Subcutaneous abdominal adipose tissue (tissue), 5 donors: ENCODE measurements at regions not wholly inside any gene's neighbourhood (a gene's known extent, or its start where the extent isn't known, plus 50 kb on each side); places are given as distances from the start of the nearest gene placed in this dataset.
"Not testable (repeated sequence)": the region's sequence is repeated elsewhere in the genome, so short reads cannot be mapped to it uniquely, and the experiment has no call there.

Experiments used
- H3K27ac ChIP-seq: one replicate; pipeline ENCODE4 v1.7.0; 2013; ENCODE audit warnings: low read depth, mild to moderate bottlenecking, inconsistent platforms, low read length, moderate library complexity
- H3K27me3 ChIP-seq, 5 donors: one replicate each; pipeline ENCODE4 v1.7.0; 2013; ENCODE audit warnings: low read length in 5 of 5, inconsistent platforms in 1 of 5; ENCODE audit not compliant: control insufficient read depth in 5 of 5, insufficient read depth in 4 of 5
- H3K36me3 ChIP-seq, 5 donors: one replicate each; pipeline ENCODE4 v1.7.0; 2013; ENCODE audit warnings: low read length in 5 of 5; ENCODE audit not compliant: control insufficient read depth in 5 of 5, insufficient read depth in 5 of 5
- H3K4me1 ChIP-seq, 5 donors: one replicate each; pipeline ENCODE4 v1.7.0; 2013; ENCODE audit warnings: low read length in 5 of 5, mild to moderate bottlenecking in 3 of 5, moderate library complexity in 1 of 5; ENCODE audit not compliant: control insufficient read depth in 5 of 5, insufficient read depth in 5 of 5
- H3K4me3 ChIP-seq, 5 donors: one replicate each; pipeline ENCODE4 v1.7.0; 2013; ENCODE audit warnings: low read length in 5 of 5, low read depth in 1 of 5
- H3K9ac ChIP-seq, 5 donors: one replicate each; pipeline ENCODE4 v1.7.0; 2013; ENCODE audit warnings: low read length in 5 of 5, mild to moderate bottlenecking in 4 of 5, moderate library complexity in 3 of 5
- H3K9me3 ChIP-seq, 5 donors: one replicate each; pipeline ENCODE4 v1.7.0; 2013; ENCODE audit warnings: low read length in 5 of 5; ENCODE audit not compliant: control insufficient read depth in 5 of 5
- donor health status: healthy.
- donor health status: healthy.
- donor health status: healthy.
- donor health status: healthy.
- donor health status: healthy.

DNA sequence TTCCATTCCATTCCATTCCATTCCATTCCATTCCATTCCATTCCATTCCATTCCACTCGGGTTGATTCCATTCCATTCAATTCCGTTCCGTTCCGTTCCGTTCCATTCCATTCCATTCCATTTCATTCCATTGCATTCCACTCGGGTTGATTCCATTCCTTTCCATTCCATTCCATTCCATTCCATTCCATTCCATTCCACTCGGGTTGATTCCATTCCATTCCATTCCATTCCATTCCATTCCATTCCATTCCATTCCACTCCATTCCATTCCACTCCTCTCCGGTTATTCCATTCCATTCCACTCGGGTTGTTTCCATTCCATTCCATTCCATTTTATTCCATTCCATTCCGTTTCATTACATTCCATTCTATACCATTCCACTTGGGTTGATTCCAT lies 151.0 kb downstream of the CWH43 start:
- H3K27ac ChIP-seq, H3K4me1 ChIP-seq, H3K27me3 ChIP-seq, H3K4me3 ChIP-seq, H3K9ac ChIP-seq, H3K9me3 ChIP-seq, H3K36me3 ChIP-seq: not testable (repeated sequence)

DNA sequence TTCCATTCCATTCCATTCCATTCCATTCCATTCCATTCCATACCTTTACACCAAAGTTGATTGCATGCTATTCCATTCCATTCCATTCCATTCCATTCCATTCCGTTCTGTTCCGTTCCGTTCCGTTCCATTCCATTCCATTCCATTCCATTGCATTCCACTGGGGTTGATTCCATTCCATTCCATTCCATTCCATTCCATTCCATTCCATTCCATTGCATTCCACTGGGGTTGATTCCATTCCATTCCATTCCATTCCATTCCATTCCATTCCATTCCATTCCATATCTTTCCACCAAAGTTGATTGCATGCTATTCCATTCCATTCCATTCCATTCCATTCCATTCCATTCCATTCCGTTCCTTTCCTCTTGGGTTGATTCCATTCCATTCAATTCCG lies 151.9 kb downstream of the CWH43 start:
- H3K27me3 ChIP-seq, H3K9me3 ChIP-seq, H3K9ac ChIP-seq, H3K36me3 ChIP-seq, H3K4me1 ChIP-seq, H3K27ac ChIP-seq: not testable (repeated sequence)
- H3K4me3 ChIP-seq, result peak overlapping the region in 1 of 5 donors; percentile 36

DNA sequence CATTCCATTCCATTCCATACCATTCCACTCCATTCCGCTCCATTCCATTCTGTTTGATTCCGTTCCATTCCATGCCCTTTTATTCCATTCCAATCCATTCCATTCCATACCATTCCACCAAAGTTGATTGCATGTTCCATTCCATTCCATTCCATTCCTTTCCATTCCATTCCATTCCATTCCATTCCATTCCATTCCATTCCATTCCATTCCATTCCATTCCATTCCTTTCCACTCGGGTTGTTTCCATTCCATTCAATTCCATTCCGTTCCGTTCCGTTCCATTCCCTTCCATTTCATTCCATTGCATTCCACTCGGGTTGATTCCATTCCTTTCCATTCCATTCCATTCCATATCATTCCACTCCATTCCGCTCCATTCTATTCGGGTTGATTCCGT lies 152.7 kb downstream of the CWH43 start:
- H3K27ac ChIP-seq, H3K36me3 ChIP-seq, H3K4me1 ChIP-seq, H3K27me3 ChIP-seq, H3K4me3 ChIP-seq, H3K9ac ChIP-seq: not testable (repeated sequence)
- H3K9me3 ChIP-seq, result peaks cover 0 to 11% (median 4%) of the 10 kb centered on the region in 5 donors

DNA sequence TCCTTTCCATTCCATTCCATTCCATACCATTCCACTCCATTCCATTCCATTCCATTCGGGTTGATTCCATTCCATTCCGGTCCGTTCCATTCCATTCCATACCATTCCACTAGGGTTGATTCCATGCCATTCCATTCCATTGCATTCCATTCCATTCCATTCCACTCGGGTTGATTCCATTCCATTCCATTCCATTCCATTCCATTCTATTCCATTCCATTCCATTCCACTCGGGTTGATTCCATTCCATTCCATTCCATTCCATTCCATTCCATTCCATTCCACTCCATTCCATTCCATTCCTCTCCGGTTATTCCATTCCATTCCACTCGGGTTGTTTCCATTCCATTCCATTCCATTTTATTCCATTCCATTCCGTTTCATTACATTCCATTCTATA lies 153.4 kb downstream of the CWH43 start:
- H3K27me3 ChIP-seq, H3K27ac ChIP-seq, H3K36me3 ChIP-seq, H3K9ac ChIP-seq, H3K4me3 ChIP-seq, H3K4me1 ChIP-seq: not testable (repeated sequence)
- H3K9me3 ChIP-seq, result peaks cover 0 to 14% (median 4%) of the 10 kb centered on the region in 5 donors

GRCh38 chr4:49140351-49140750 lies 154.3 kb downstream of the CWH43 start:
- H3K27me3 ChIP-seq, H3K4me3 ChIP-seq, H3K27ac ChIP-seq, H3K36me3 ChIP-seq, H3K4me1 ChIP-seq, H3K9ac ChIP-seq: not testable (repeated sequence)
- peaks cover 2 to 20% (median 7%) of the 10 kb centered on the region in 5 donors for H3K9me3 ChIP-seq

DNA sequence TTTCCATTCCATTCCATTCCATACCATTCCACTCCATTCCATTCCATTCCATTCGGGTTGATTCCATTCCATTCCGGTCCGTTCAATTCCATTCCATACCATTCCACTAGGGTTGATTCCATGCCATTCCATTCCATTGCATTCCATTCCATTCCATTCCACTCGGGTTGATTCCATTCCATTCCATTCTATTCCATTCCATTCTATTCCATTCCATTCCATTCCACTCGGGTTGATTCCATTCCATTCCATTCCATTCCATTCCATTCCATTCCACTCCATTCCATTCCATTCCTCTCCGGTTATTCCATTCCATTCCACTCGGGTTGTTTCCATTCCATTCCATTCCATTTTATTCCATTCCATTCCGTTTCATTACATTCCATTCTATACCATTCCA lies 155.9 kb downstream of the CWH43 start:
- H3K9me3 ChIP-seq, result peaks cover 7 to 36% (median 21%) of the 10 kb centered on the region in 5 donors
- H3K27me3 ChIP-seq, H3K27ac ChIP-seq, H3K9ac ChIP-seq, H3K4me1 ChIP-seq, H3K36me3 ChIP-seq, H3K4me3 ChIP-seq: not testable (repeated sequence)

DNA sequence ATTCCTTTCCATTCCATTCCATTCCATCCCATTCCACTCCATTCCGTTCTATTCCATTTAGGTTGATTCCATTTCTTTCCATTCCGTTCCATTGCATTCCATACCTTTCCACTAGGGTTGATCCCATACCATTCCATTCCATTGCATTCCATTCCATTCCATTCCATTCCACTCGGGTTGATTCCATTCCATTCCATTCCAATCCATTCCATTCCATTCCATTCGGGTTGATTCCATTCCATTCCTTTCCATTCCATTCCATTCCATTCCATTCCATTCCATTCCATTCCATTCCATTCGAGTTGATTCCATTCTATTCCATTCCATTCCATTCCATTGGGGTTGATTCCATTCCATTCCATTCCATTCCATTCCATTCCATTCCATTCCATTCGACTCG lies 161.1 kb downstream of the CWH43 start:
- H3K9ac ChIP-seq, H3K27me3 ChIP-seq, H3K4me1 ChIP-seq, H3K36me3 ChIP-seq, H3K27ac ChIP-seq, H3K4me3 ChIP-seq: not testable (repeated sequence)
- H3K9me3 ChIP-seq, result peaks cover 10 to 84% (median 57%) of the 10 kb centered on the region in 5 donors

- H3K27me3 ChIP-seq, H3K36me3 ChIP-seq, H3K9ac ChIP-seq, H3K27ac ChIP-seq, H3K4me1 ChIP-seq: not testable (repeated sequence)
- peak overlapping the region in 2 of 5 donors; percentile 4 to 34 for H3K4me3 ChIP-seq
- H3K9me3 ChIP-seq, result peaks cover 10 to 89% (median 61%) of the 10 kb centered on the region in 5 donors
These were observed 161.5 kb downstream of the CWH43 start for GRCh38 chr4:49147596-49147995.

DNA sequence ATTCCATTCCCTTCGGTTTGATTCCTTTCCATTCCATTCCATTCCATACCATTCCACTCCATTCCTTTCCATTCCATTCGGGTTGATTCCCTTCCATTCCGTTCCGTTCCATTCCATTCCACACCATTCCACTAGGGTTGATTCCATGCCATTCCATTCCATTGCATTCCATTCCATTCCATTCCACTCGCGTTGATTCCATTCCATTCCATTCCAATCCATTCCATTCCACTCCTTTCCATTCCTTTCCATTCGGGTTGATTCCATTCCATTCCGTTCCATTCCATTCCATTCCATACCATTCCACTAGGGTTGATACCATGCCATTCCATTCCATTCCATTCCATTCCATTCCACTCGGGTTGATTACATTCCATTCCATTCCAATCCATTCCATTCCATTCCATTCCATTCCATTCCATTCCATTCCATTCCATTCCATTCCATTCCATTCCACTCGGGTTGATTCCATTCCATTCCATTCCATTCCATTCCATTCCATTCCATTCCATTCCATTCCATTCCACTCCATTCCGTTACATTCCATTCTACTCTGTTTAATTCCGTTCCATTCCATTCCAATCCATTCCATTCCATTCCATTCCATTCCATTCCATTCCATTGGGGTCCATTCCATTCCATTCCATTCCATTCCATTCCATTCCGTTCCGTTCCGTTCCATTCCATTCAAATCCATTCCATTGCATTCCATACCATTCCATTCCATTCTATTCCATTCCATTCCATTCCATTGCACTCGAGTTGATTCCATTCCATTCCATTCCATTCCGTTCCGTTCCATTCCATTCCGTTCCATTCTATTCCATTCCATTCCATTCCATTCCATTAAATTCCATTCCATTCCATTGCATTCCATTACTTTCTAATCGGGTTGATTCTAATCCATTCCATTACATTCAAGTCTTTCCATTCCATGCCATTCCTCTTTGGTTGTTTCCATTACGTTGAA lies 163.2 kb downstream of the CWH43 start:
- H3K4me1 ChIP-seq, H3K27me3 ChIP-seq, H3K36me3 ChIP-seq, H3K27ac ChIP-seq, H3K9ac ChIP-seq: not testable (repeated sequence)
- H3K4me3 ChIP-seq, result peak overlapping the region in 4 of 5 donors; percentile 2 to 38 (median 14)
- peaks cover 10 to 97% (median 78%) of the 10 kb centered on the region in 5 donors for H3K9me3 ChIP-seq

DNA sequence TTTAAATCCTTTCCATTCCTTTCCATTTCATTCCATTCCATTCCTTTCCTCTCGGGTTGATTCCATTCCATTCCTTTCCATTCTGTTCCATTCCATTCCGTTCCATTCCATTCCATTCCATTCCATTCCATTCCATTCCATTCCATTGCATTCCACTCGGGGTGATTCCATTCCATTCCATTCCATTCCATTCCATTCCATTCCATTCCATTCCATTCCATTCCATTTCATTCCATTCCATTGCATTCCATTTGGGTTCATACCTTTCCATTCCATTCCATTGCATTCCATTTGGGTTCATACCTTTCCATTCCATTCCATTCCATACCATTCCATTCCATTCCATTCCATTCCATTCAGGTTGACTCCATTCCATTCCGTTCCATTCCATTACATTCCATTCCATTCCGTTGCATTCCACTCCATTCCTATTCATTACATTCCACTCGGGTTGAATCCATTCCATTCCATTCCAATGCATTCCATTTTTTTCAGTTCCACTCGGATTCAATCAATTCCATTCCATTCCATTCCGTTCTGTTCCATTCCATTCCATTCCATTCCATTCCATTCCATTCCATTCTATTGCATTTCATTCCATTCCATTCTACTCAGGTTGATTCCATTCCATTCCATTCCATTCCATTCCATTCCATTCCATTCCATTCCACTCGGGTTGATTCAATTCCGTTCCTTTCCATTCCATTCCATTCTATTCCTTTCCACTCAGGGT lies 164.4 kb downstream of the CWH43 start:
- H3K27ac ChIP-seq, H3K36me3 ChIP-seq, H3K9ac ChIP-seq, H3K4me1 ChIP-seq, H3K27me3 ChIP-seq: not testable (repeated sequence)
- Histone ChIP-seq H3K4me3 (peak overlapping the region; percentile 0 to 29 (median 0)), H3K9me3 (peaks cover 6 to 100% (median 85%) of the 10 kb centered on the region in 5 donors)
